Glomerular visceral epithelial cell (primary cell): ENCODE measurements at regions not wholly inside any gene's neighbourhood (a gene's known extent, or its start where the extent isn't known, plus 50 kb on each side); places are given as distances from the start of the nearest gene placed in this dataset.

ENCODE experiments used
- DNase-seq: peaks from one replicate; pipeline ENCODE4 v3.0.0-alpha.2; 2016; ENCODE audit errors: extremely low spot score

- no peak for DNase-seq
These were observed 71.5 kb upstream of the ATF7IP2 start for GRCh38 chr16:10314317-10314716.

GRCh38 chr16:10314811-10315210, 71.0 kb upstream of the ATF7IP2 start:
- DNase-seq: peak; percentile 32

GRCh38 chr16:10317425-10318001, 68.3 kb upstream of the ATF7IP2 start:
- no peak for DNase-seq

GRCh38 chr16:10318798-10319500, 66.9 kb upstream of the ATF7IP2 start:
- no peak for DNase-seq

- DNase-seq: no peak
These were observed 64.2 kb upstream of the ATF7IP2 start for GRCh38 chr16:10321407-10322387.

- no peak for DNase-seq
These were observed 62.9 kb upstream of the ATF7IP2 start for GRCh38 chr16:10322723-10323527.

GRCh38 chr16:10323528-10323869, 62.4 kb upstream of the ATF7IP2 start:
- DNase-seq: no peak

- DNase-seq: no peak
These were observed 61.7 kb upstream of the ATF7IP2 start for GRCh38 chr16:10324210-10324609.

- DNase-seq: no peak
These were observed 59.9 kb upstream of the ATF7IP2 start for GRCh38 chr16:10325783-10326543.

- no peak for DNase-seq
These were observed 59.2 kb upstream of the ATF7IP2 start for GRCh38 chr16:10326647-10327046.

- peak; percentile 80 for DNase-seq
These were observed 57.6 kb upstream of the ATF7IP2 start for GRCh38 chr16:10328291-10328690.

GRCh38 chr16:10332241-10332640, 53.6 kb upstream of the ATF7IP2 start:
- no peak for DNase-seq

GRCh38 chr16:10332775-10333174, 53.1 kb upstream of the ATF7IP2 start:
- no peak for DNase-seq

GRCh38 chr16:10333321-10334032, 52.4 kb upstream of the ATF7IP2 start:
- DNase-seq: no peak

- no peak for DNase-seq
These were observed 50.2 kb upstream of the ATF7IP2 start for GRCh38 chr16:10335681-10336080.
